ENCODE measurements at regions not wholly inside any gene's neighbourhood (a gene's known extent, or its start where the extent isn't known, plus 50 kb on each side); places are given as distances from the start of the nearest gene placed in this dataset.
"Not testable (repeated sequence)": the region's sequence is repeated elsewhere in the genome, so short reads cannot be mapped to it uniquely, and the experiment has no call there.

- Histone ChIP-seq H3K27me3 (no peaks in the 10 kb centered on the region), H3K4me1 (no peaks in the 10 kb centered on the region), H3K4me3 (no peak overlapping the region), H3K27ac (no peak overlapping the region), H3K36me3 (no peaks in the 10 kb centered on the region), H3K9me3 (no peaks in the 10 kb centered on the region)
- TF ChIP-seq, protein P1, sequence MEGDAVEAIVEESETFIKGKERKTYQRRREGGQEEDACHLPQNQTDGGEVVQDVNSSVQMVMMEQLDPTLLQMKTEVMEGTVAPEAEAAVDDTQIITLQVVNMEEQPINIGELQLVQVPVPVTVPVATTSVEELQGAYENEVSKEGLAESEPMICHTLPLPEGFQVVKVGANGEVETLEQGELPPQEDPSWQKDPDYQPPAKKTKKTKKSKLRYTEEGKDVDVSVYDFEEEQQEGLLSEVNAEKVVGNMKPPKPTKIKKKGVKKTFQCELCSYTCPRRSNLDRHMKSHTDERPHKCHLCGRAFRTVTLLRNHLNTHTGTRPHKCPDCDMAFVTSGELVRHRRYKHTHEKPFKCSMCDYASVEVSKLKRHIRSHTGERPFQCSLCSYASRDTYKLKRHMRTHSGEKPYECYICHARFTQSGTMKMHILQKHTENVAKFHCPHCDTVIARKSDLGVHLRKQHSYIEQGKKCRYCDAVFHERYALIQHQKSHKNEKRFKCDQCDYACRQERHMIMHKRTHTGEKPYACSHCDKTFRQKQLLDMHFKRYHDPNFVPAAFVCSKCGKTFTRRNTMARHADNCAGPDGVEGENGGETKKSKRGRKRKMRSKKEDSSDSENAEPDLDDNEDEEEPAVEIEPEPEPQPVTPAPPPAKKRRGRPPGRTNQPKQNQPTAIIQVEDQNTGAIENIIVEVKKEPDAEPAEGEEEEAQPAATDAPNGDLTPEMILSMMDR (IDR thresholded peaks at IDR 0.05) = no peak
- no peak for TF ChIP-seq POLR2A (IDR thresholded peaks at IDR 0.05)
- DNase-seq = peak in 1 of 3 donors; percentile 3
These were observed 78.2 kb upstream of the RNU2-1 start for GRCh38 chr17:43312011-43312410.

DNA sequence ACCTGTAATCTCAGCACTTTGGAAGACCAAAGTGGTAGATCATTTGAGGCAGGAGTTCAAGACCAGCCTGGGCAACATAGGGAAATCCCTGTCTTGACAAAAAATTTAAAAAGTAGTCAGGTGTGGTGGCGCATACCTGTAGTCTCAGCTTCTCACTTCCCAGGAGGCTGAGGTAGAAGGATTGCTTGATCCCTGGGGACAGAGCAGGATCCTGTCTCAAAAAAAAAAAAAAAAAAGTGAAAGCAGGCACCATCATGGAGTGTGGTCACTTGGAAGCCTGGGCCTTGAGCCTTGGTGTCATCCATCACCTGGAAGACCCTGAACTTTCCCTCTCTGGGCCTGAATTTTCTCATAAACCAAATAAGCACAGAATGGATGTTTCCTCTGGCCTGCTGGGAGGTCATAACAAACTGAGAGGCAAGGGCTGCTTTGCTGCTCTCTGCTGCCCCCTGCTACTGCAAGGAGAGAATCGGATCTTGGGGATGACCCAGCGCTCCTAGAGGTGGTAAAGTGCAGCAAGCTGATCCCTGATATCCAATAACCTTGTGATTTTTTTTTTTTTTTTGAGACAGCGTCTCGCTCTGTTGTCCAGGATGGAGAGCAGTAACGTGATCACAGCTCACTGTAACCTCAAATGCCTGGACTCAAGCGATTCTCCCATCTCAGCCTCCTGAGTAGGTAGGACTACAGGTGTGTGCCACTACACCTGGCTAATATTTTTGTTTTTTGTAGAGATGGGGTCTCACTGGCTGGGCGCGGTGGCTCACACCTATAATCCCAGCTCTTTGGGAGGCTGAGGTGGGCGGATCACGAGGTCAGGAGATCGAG, 75.9 kb upstream of the RNU2-1 start:
- no peaks in the 10 kb centered on the region for H3K27me3 ChIP-seq
- H3K27ac ChIP-seq = no peak overlapping the region
- H3K36me3 ChIP-seq = no peaks in the 10 kb centered on the region
- H3K9me3 ChIP-seq = no peaks in the 10 kb centered on the region
- no peaks in the 10 kb centered on the region for H3K4me1 ChIP-seq
- H3K4me3 ChIP-seq = no peak overlapping the region
- no peak for TF ChIP-seq POLR2A (IDR thresholded peaks at IDR 0.05)
- TF ChIP-seq, protein P1 (IDR thresholded peaks at IDR 0.05) = no peak
- DNase-seq = peak in 2 of 3 donors; percentile 13 to 33

DNA sequence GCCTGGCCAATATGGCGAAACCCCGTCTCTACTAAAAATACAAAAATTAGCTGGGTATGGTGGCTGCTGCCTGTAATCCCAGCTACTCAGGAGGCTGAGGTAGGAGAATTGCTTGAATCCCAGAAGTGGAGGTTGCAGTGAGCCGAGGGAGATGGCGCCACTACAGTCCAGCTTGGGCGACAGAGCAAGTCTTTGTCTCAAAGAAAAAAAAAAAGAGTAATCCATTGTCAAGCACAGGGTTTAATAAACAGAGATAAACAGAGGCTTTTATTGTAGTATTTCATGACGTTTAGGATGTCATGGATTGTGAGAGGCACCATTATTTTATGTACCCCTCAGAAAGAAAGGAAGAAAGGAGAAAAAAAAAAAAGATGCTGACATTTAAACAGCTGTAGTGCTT, 75.2 kb upstream of the RNU2-1 start:
- TF ChIP-seq, protein P1 (IDR thresholded peaks at IDR 0.05) = no peak
- no peak for TF ChIP-seq POLR2A (IDR thresholded peaks at IDR 0.05)
- H3K27me3 ChIP-seq = no peaks in the 10 kb centered on the region
- H3K27ac ChIP-seq = no peak overlapping the region

DNA sequence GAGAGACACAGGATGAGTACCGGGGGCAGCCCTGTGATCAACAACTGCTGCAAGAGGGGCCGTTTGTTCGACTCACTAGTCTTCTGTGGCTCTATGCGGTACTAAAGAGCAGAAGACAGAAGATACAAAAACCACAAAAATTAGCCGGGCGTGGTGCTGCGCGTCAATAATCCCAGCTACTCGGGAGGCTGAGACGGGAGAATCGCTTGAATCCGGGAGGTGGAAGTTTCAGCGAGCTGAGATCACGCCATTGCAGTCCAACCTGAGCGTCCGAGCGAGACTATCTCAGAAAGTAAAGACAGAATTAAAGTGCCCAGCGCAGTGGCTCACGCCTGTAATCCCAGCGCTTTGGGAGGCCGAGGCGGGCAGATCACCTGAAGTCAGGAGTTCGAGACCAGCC, 71.0 kb upstream of the RNU2-1 start:
- H3K9me3 ChIP-seq, H3K27ac ChIP-seq, DNase-seq, H3K36me3 ChIP-seq, H3K27me3 ChIP-seq, H3K4me1 ChIP-seq, H3K4me3 ChIP-seq: not testable (repeated sequence)

More for the DNA sequence above, 75.2 kb upstream of the RNU2-1 start:
- Histone ChIP-seq H3K4me3 (no peak overlapping the region), H3K36me3 (no peaks in the 10 kb centered on the region), H3K9me3 (no peaks in the 10 kb centered on the region), H3K4me1 (no peaks in the 10 kb centered on the region)
- DNase-seq = no peak

GRCh38 chr17:43303049-43303448, 69.3 kb upstream of the RNU2-1 start:
- not testable (repeated sequence) for DNase-seq, H3K27ac ChIP-seq, H3K36me3 ChIP-seq

DNA sequence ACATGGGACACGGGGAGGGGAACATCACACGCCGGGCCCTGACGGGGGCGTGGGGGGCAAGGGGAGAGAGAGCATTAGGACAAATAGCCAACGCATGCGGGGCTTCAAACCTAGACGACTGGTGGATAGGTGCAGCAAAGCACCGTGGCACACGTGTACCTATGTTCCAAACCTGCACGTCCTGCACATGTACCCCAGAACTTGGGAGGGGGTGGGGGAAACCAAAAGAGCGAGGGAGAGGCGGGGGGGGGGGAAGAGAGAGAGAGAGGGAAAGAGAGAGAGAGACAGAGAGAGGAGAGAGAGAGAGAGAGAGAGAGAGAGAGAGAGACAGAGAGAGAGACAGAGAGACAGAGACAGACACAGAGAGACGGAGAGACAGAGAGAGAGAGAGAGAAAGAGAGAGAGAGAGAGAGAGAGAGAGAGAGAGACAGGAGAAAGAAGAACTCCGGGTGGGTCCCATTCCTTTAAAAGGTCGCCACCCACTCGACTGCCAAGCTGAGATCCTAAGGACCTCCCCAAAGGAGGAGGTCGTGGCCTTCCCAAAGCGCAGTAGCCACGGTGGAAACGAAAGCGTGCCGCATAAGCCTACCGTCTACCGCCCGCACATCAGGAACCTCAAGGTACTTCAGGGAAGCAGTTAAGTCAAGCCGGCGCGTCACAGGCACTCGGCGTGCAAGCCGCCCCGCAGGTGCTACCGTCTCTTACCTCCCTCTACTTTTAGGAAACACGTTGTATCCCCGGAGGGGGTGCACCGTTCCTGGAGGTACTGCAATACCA, 65.7 kb upstream of the RNU2-1 start:
- not testable (repeated sequence) for H3K9me3 ChIP-seq, H3K27me3 ChIP-seq, H3K4me1 ChIP-seq, H3K4me3 ChIP-seq, H3K36me3 ChIP-seq, H3K27ac ChIP-seq, DNase-seq

More at GRCh38 chr17:43303049-43303448, 69.3 kb upstream of the RNU2-1 start:
- H3K4me1 ChIP-seq, H3K4me3 ChIP-seq, H3K27me3 ChIP-seq, H3K9me3 ChIP-seq: not testable (repeated sequence)

DNA sequence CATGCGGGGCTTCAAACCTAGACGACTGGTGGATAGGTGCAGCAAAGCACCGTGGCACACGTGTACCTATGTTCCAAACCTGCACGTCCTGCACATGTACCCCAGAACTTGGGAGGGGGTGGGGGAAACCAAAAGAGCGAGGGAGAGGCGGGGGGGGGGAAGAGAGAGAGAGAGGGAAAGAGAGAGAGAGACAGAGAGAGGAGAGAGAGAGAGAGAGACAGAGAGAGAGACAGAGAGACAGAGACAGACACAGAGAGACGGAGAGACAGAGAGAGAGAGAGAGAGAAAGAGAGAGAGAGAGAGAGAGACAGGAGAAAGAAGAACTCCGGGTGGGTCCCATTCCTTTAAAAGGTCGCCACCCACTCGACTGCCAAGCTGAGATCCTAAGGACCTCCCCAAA, 55.9 kb upstream of the RNU2-1 start:
- not testable (repeated sequence) for H3K27me3 ChIP-seq, H3K36me3 ChIP-seq, H3K4me1 ChIP-seq, H3K9me3 ChIP-seq, H3K4me3 ChIP-seq, DNase-seq, H3K27ac ChIP-seq

- H3K36me3 ChIP-seq, H3K4me1 ChIP-seq, DNase-seq, H3K9me3 ChIP-seq, H3K27ac ChIP-seq, H3K27me3 ChIP-seq, H3K4me3 ChIP-seq: not testable (repeated sequence)
These were observed 49.8 kb upstream of the RNU2-1 start for GRCh38 chr17:43283606-43284005.

Small RNA genes lying in the stretch of these regions (small RNA-seq; reads per million reads assigned to genes)
- gene RF00004 = 0 reads per million in 2 donors

Data from Peyer's patch (tissue), 4 donors.